Subcutaneous abdominal adipose tissue (tissue), 5 donors: ENCODE measurements at regions not wholly inside any gene's neighbourhood (a gene's known extent, or its start where the extent isn't known, plus 50 kb on each side); places are given as distances from the start of the nearest gene placed in this dataset.

Experiments
- H3K27ac ChIP-seq: one replicate; pipeline ENCODE4 v1.7.0; 2013; ENCODE audit warnings: low read depth, mild to moderate bottlenecking, inconsistent platforms, low read length, moderate library complexity
- H3K27me3 ChIP-seq, 5 donors: one replicate each; pipeline ENCODE4 v1.7.0; 2013; ENCODE audit warnings: low read length in 5 of 5, inconsistent platforms in 1 of 5; ENCODE audit not compliant: control insufficient read depth in 5 of 5, insufficient read depth in 4 of 5
- H3K36me3 ChIP-seq, 5 donors: one replicate each; pipeline ENCODE4 v1.7.0; 2013; ENCODE audit warnings: low read length in 5 of 5; ENCODE audit not compliant: control insufficient read depth in 5 of 5, insufficient read depth in 5 of 5
- H3K4me1 ChIP-seq, 5 donors: one replicate each; pipeline ENCODE4 v1.7.0; 2013; ENCODE audit warnings: low read length in 5 of 5, mild to moderate bottlenecking in 3 of 5, moderate library complexity in 1 of 5; ENCODE audit not compliant: control insufficient read depth in 5 of 5, insufficient read depth in 5 of 5
- H3K4me3 ChIP-seq, 5 donors: one replicate each; pipeline ENCODE4 v1.7.0; 2013; ENCODE audit warnings: low read length in 5 of 5, low read depth in 1 of 5
- H3K9ac ChIP-seq, 5 donors: one replicate each; pipeline ENCODE4 v1.7.0; 2013; ENCODE audit warnings: low read length in 5 of 5, mild to moderate bottlenecking in 4 of 5, moderate library complexity in 3 of 5
- H3K9me3 ChIP-seq, 5 donors: one replicate each; pipeline ENCODE4 v1.7.0; 2013; ENCODE audit warnings: low read length in 5 of 5; ENCODE audit not compliant: control insufficient read depth in 5 of 5
- donor health status: healthy.
- donor health status: healthy.
- donor health status: healthy.
- donor health status: healthy.
- donor health status: healthy.

DNA sequence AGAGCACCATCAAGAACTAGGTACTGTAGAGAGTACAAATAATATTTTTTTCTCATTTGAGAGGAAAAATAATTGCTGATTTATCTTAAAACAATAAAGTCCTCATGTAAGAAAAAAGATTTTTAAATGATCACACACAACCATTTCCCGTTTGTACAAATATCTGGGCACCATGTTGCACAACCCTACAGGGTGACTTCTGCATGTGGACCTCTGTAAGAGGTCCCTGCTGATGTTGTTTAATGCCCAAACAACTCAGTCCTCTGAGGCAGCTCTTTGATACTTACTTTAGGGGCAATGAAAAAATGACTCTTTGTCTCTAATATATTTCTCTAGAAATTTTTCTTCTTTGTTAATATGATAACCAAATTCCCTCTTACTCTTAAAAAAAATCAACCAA, 168.1 kb upstream of the SATB1 start:
- Histone ChIP-seq H3K27ac (no peak overlapping the region), H3K9me3 (peaks cover 0 to 4% (median 0%) of the 10 kb centered on the region in 5 donors), H3K9ac (no peak overlapping the region), H3K36me3 (no peaks in the 10 kb centered on the region), H3K4me1 (no peaks in the 10 kb centered on the region), H3K27me3 (no peaks in the 10 kb centered on the region), H3K4me3 (no peak overlapping the region)

DNA sequence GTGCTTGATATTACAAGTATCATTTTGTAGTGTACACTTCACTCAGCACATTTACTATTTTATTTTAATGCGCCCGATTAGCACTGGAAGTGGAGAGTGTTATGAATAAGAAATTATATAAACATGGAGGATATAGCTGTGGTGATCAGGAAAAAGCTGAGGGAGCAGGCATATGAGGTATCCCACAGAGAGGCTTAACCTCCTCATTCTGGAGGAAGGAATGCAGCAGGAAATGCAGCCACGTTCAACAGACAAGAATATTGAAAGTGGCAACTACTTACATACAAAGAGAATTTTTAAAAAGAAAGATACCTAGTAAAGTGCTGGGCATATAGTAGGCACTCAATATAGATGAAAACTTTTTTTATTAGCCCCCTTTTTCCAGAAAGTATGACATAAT, 166.0 kb upstream of the SATB1 start:
- Histone ChIP-seq H3K9me3 (no peaks in the 10 kb centered on the region), H3K27me3 (no peaks in the 10 kb centered on the region), H3K9ac (no peak overlapping the region), H3K36me3 (no peaks in the 10 kb centered on the region), H3K4me3 (no peak overlapping the region), H3K4me1 (no peaks in the 10 kb centered on the region), H3K27ac (no peak overlapping the region)

- Histone ChIP-seq H3K36me3 (no peaks in the 10 kb centered on the region), H3K4me1 (no peaks in the 10 kb centered on the region), H3K9ac (no peak overlapping the region), H3K4me3 (no peak overlapping the region), H3K9me3 (peaks cover 0 to 4% (median 0%) of the 10 kb centered on the region in 5 donors), H3K27ac (no peak overlapping the region), H3K27me3 (no peaks in the 10 kb centered on the region)
These were observed 160.9 kb upstream of the SATB1 start for GRCh38 chr3:18586076-18586475.

GRCh38 chr3:18585004-18585968, 160.1 kb upstream of the SATB1 start:
- Histone ChIP-seq H3K4me1 (no peaks in the 10 kb centered on the region), H3K9ac (no peak overlapping the region), H3K36me3 (no peaks in the 10 kb centered on the region), H3K4me3 (no peak overlapping the region), H3K9me3 (peaks cover 0 to 4% (median 0%) of the 10 kb centered on the region in 5 donors), H3K27me3 (no peaks in the 10 kb centered on the region), H3K27ac (no peak overlapping the region)

GRCh38 chr3:18580268-18580667, 155.1 kb upstream of the SATB1 start:
- Histone ChIP-seq H3K4me3 (no peak overlapping the region), H3K9ac (no peak overlapping the region), H3K27me3 (no peaks in the 10 kb centered on the region), H3K36me3 (no peaks in the 10 kb centered on the region), H3K9me3 (peaks cover 0 to 4% (median 0%) of the 10 kb centered on the region in 5 donors), H3K27ac (no peak overlapping the region), H3K4me1 (no peaks in the 10 kb centered on the region)

GRCh38 chr3:18579661-18580060, 154.5 kb upstream of the SATB1 start:
- no peak overlapping the region for H3K27ac ChIP-seq
- no peaks in the 10 kb centered on the region for H3K4me1 ChIP-seq
- no peak overlapping the region for H3K4me3 ChIP-seq
- no peaks in the 10 kb centered on the region for H3K27me3 ChIP-seq
- no peak overlapping the region for H3K9ac ChIP-seq
- no peaks in the 10 kb centered on the region for H3K36me3 ChIP-seq
- peaks cover 0 to 4% (median 0%) of the 10 kb centered on the region in 5 donors for H3K9me3 ChIP-seq

- Histone ChIP-seq H3K9ac (no peak overlapping the region), H3K4me1 (no peaks in the 10 kb centered on the region), H3K9me3 (no peaks in the 10 kb centered on the region), H3K27ac (no peak overlapping the region), H3K4me3 (no peak overlapping the region), H3K36me3 (no peaks in the 10 kb centered on the region), H3K27me3 (no peaks in the 10 kb centered on the region)
These were observed 150.4 kb upstream of the SATB1 start for GRCh38 chr3:18575573-18575972.

DNA sequence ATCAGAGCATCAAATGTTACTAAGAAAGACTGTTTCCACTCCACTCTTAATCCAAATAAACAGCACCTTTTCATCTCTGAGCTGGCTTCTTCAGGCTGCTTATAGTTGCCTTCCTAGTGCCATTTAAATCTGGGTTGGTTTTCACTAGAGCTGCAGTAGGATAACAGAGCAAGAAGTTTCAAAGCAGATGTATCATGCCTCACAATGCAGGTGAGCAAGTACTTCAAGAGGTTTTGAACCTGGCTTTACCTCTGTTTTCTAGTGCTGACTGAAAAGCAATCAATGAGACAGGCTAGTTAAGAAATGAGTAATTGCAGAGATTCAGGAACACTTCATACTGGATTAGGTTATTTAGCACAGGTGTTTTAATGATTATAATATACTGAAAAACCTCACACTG, 147.7 kb upstream of the SATB1 start:
- Histone ChIP-seq H3K27ac (no peak overlapping the region), H3K9me3 (no peaks in the 10 kb centered on the region)

GRCh38 chr3:18567293-18567692, 142.2 kb upstream of the SATB1 start:
- H3K36me3 ChIP-seq, result no peaks in the 10 kb centered on the region
- no peak overlapping the region for H3K27ac ChIP-seq
- H3K9me3 ChIP-seq, result no peaks in the 10 kb centered on the region
- no peak overlapping the region for H3K9ac ChIP-seq
- no peak overlapping the region for H3K4me3 ChIP-seq
- H3K4me1 ChIP-seq, result no peaks in the 10 kb centered on the region
- no peaks in the 10 kb centered on the region for H3K27me3 ChIP-seq

More for the DNA sequence above, 147.7 kb upstream of the SATB1 start:
- no peak overlapping the region for H3K9ac ChIP-seq
- no peaks in the 10 kb centered on the region for H3K27me3 ChIP-seq
- H3K36me3 ChIP-seq, result no peaks in the 10 kb centered on the region
- no peaks in the 10 kb centered on the region for H3K4me1 ChIP-seq
- no peak overlapping the region for H3K4me3 ChIP-seq

DNA sequence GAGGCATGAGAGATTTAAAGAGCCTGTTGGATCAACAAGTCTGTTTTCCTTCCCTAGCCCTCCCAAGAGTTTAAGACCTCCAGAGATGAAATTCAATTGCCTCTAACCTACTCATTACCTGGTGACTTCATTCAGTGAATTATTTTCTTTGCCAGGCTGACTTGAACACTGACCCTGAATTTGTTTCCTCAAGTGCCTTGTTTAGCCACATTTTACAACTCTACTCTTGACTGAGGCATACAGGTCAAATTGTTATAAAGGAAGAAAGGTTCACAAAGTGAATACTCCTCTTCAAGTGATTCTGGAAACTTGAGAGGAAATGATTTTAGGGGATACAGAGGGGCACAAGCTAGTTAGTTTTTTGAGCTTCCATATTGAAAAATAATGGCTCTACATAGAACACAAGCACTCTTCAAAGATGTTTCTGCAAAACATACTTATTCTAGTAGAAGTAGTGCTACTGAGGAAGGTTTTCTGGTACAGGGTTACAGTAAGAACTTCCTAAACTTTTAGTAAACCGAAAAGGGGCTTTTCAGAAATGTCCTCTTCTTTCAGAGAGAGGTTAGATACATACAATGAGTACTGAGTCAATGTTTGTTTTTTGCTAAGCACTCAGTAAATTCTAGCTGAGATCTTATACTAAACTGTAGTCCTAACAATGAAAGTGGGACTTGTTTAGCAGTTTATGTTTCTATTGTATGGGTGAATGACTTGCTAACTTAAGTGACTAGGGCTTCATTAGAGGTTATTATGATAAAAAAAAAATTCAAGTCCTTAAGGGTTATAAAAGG, 137.4 kb upstream of the SATB1 start:
- peaks cover 0 to 4% (median 0%) of the 10 kb centered on the region in 5 donors for H3K4me1 ChIP-seq
- H3K27me3 ChIP-seq, result no peaks in the 10 kb centered on the region
- H3K9ac ChIP-seq, result no peak overlapping the region
- no peaks in the 10 kb centered on the region for H3K36me3 ChIP-seq
- no peaks in the 10 kb centered on the region for H3K9me3 ChIP-seq
- H3K4me3 ChIP-seq, result no peak overlapping the region
- no peak overlapping the region for H3K27ac ChIP-seq
